A549 (cell line): ENCODE measurements at regions not wholly inside any gene's neighbourhood (a gene's known extent, or its start where the extent isn't known, plus 50 kb on each side); places are given as distances from the start of the nearest gene placed in this dataset.

Experiments
- ATAC-seq, 2 experiments: fragments of 200-7000 bp in 1 of 2; fragments of >200 bp in 1 of 2; cut with Nextera tagmentation in 1 of 2; cut with Tn5 transposase in 1 of 2; 3 replicates each; pipeline versions ENCODE4 v1.8.0 to v1.9.1; 2018 to 2020; ENCODE audit warnings: mild to moderate bottlenecking in 1 of 2, moderate library complexity in 1 of 2
- CTCF ChIA-PET: fragments of 300-600 bp; sonication (Branson Sonifier 250); formaldehyde crosslinking; extraction: SDS; loops from one replicate; lab custom pipeline; 2021; ENCODE audit warnings: antibody characterized with exemption, inconsistent platforms; lab: Yijun Ruan, JAX
- POLR2A ChIA-PET: fragments of 350-600 bp; formaldehyde crosslinking; extraction: SDS; loops from one replicate; lab custom pipeline; 2021; ENCODE audit warnings: antibody characterized with exemption, inconsistent platforms; lab: Yijun Ruan, JAX
- DNase-seq, 2 experiments: peaks; one replicate each; pipeline versions ENCODE4 v3.0.0 to v3.0.0-alpha.2; 2011 to 2016; ENCODE audit warnings: low read depth in 1 of 2, low spot score in 1 of 2
- FAIRE-seq: peaks from 2 replicates; lab custom pipeline; 2011; peaks lifted over from hg19 to GRCh38; lab: Jason Lieb, UNC
- H3K27ac ChIP-seq, 2 experiments: fragments of >200 bp; sonication (Bioruptor Twin); formaldehyde crosslinking; 3 replicates each; pipeline ENCODE4 v1.5.1; 2016 to 2017
- H3K4me1 ChIP-seq: fragments of >200 bp; sonication (Bioruptor Twin); formaldehyde crosslinking; 3 replicates; pipeline ENCODE4 v1.6.1; 2016
- H3K4me2 ChIP-seq: fragments of >200 bp; sonication (Bioruptor Twin); formaldehyde crosslinking; 3 replicates; pipeline ENCODE4 v1.6.1; 2016
- H3K4me3 ChIP-seq: fragments of >200 bp; sonication (Bioruptor Twin); formaldehyde crosslinking; 3 replicates; pipeline ENCODE4 v1.5.1; 2016
- H3K9me3 ChIP-seq: fragments of >200 bp; sonication (Bioruptor Twin); formaldehyde crosslinking; 3 replicates; pipeline ENCODE4 v1.6.1; 2016
- BHLHE40 ChIP-seq: IDR thresholded peaks from 2 replicates; pipeline ENCODE4 v1.6.1; 2012; ENCODE audit warnings: low read depth, low read length, inconsistent platforms
- CBX2 ChIP-seq: fragments of 200-600 bp; sonication (generic); IDR thresholded peaks from 2 replicates; pipeline ENCODE4 v1.6.1; 2016; ENCODE audit warnings: low read depth, mild to moderate bottlenecking, borderline replicate concordance
- CBX8 ChIP-seq: fragments of 200-600 bp; sonication (generic); IDR thresholded peaks from 2 replicates; pipeline ENCODE4 v1.6.1; 2016
- CHD4 ChIP-seq: fragments of 200-600 bp; sonication (generic); IDR thresholded peaks from 2 replicates; pipeline ENCODE4 v1.6.1; 2016; ENCODE audit warnings: antibody characterized with exemption, mild to moderate bottlenecking, borderline replicate concordance
- E2F6 ChIP-seq: IDR thresholded peaks from 2 replicates; pipeline ENCODE4 v1.6.1; 2012; ENCODE audit warnings: low read depth, borderline replicate concordance
- ELK1 ChIP-seq: fragments of 150-350 bp; IDR thresholded peaks from 2 replicates; pipeline ENCODE4 v1.6.1; 2014; ENCODE audit warnings: low read depth, mild to moderate bottlenecking, low read length
- ESRRA ChIP-seq: fragments of 150-350 bp; IDR thresholded peaks from 2 replicates; pipeline ENCODE4 v1.6.1; 2014; ENCODE audit warnings: mild to moderate bottlenecking, low read length, borderline replicate concordance
- HOXA7 ChIP-seq: fragments of 250-450 bp; sonication (Bioruptor Pico); IDR thresholded peaks from 2 replicates; pipeline ENCODE4 v1.5.0; 2020; ENCODE audit warnings: mild to moderate bottlenecking, moderate library complexity
- HOXB13 ChIP-seq: fragments of 250-450 bp; sonication (Bioruptor Pico); IDR thresholded peaks from 2 replicates; pipeline ENCODE4 v1.5.0; 2020; ENCODE audit warnings: low read depth, mild to moderate bottlenecking, moderate library complexity
- HOXB5 ChIP-seq: fragments of 250-450 bp; sonication (Bioruptor Pico); IDR thresholded peaks from 2 replicates; pipeline ENCODE4 v1.5.0; 2020; ENCODE audit warnings: mild to moderate bottlenecking, moderate library complexity
- KDM5A ChIP-seq: fragments of 200-600 bp; sonication (generic); IDR thresholded peaks from 2 replicates; pipeline ENCODE4 v1.6.1; 2016; ENCODE audit warnings: antibody characterized with exemption, mild to moderate bottlenecking
- MAX ChIP-seq: IDR thresholded peaks from 2 replicates; pipeline ENCODE4 v1.6.1; 2012
- MYC ChIP-seq: IDR thresholded peaks from 2 replicates; pipeline ENCODE4 v1.6.1; 2012; ENCODE audit warnings: mild to moderate bottlenecking, inconsistent platforms, low read length, improper control_type of control experiment, borderline replicate concordance
- POLR2AphosphoS2 ChIP-seq: conservative IDR thresholded peaks from 2 replicates; pipeline ENCODE4 v1.6.1; 2012; ENCODE audit warnings: low read length, improper control_type of control experiment, inconsistent platforms
- SMC3 ChIP-seq: fragments of >200 bp; sonication (Bioruptor Twin); formaldehyde crosslinking; IDR thresholded peaks from 3 replicates; pipeline ENCODE4 v1.6.1; 2018; ENCODE audit warnings: inconsistent platforms
- ZNF302 ChIP-seq: fragments of 250-450 bp; sonication (Bioruptor Pico); IDR thresholded peaks from 2 replicates; pipeline ENCODE4 v1.9.0; 2021; ENCODE audit warnings: inconsistent platforms, mild to moderate bottlenecking, moderate library complexity
- WGBS: methylation state at CpG from one replicate; pipeline ENCODE4 v1.1.6; 2017; ENCODE audit errors: missing lambda C conversion rate; 5-methylcytosine and 5-hydroxymethylcytosine counted together
- TF ChIP-seq, protein P1 (sequence below): fragments of 250-450 bp; sonication (Bioruptor Pico); IDR thresholded peaks from 2 replicates; pipeline ENCODE4 v1.5.0; 2020; ENCODE audit warnings: low read depth, mild to moderate bottlenecking, moderate library complexity
- TF ChIP-seq, protein P2 (sequence below): IDR thresholded peaks from 2 replicates; pipeline ENCODE4 v1.6.1; 2012
- TF ChIP-seq, protein P3 (sequence below): fragments of 450-650 bp; IDR thresholded peaks from 2 replicates; pipeline ENCODE4 v1.6.1; 2014; ENCODE audit warnings: antibody characterized with exemption
- TF ChIP-seq, protein P4 (sequence below): fragments of >200 bp; sonication (Bioruptor Twin); formaldehyde crosslinking; IDR thresholded peaks from 2 replicates; pipeline ENCODE4 v1.6.1; 2016
- TF ChIP-seq, protein P5 (sequence below): fragments of >200 bp; sonication (Bioruptor Twin); formaldehyde crosslinking; IDR thresholded peaks from 3 replicates; pipeline ENCODE4 v1.5.1; 2016

DNA sequence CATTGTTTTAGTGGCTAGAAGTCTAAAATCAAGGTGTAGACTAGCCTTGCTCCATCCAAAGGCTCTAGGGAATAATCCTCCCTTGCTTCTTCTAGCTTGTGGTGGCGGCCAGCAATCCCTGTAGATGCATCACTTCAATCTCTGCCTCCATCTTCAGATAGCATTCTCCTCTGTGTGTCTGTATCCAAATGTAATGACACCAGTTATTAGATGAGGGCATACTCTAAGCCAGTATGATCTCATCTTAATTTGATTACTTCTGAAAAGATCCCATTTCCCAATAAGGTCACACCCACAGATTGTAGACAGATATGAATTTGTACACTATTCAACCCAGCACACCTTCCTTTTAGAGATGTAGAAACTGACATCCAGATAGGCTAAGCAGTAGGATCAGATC lies 334.5 kb upstream of the KCNMB2 start:
- POLR2A ChIA-PET: no interaction called here
- Histone ChIP-seq H3K9me3 (no peaks in the 10 kb centered on the region), H3K27ac (no peak overlapping the region), H3K4me1 (no peaks in the 10 kb centered on the region), H3K4me3 (no peak overlapping the region), H3K4me2 (no peak overlapping the region)
- DNase-seq: no peak
- no peak for FAIRE-seq
- CTCF ChIA-PET: no interaction called here
- TF ChIP-seq KDM5A: no peak
- no peak for TF ChIP-seq HOXB5
- no peak for TF ChIP-seq ZNF302
- TF ChIP-seq, protein P1, sequence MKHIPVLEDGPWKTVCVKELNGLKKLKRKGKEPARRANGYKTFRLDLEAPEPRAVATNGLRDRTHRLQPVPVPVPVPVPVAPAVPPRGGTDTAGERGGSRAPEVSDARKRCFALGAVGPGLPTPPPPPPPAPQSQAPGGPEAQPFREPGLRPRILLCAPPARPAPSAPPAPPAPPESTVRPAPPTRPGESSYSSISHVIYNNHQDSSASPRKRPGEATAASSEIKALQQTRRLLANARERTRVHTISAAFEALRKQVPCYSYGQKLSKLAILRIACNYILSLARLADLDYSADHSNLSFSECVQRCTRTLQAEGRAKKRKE (CRISPR knock-in tag): no peak
- no peak for TF ChIP-seq SMC3
- TF ChIP-seq POLR2AphosphoS2: no peak
- no peak for TF ChIP-seq CBX8
- no peak for TF ChIP-seq CBX2
- TF ChIP-seq MAX: no peak
- no peak for TF ChIP-seq MYC
- TF ChIP-seq, protein P2, sequence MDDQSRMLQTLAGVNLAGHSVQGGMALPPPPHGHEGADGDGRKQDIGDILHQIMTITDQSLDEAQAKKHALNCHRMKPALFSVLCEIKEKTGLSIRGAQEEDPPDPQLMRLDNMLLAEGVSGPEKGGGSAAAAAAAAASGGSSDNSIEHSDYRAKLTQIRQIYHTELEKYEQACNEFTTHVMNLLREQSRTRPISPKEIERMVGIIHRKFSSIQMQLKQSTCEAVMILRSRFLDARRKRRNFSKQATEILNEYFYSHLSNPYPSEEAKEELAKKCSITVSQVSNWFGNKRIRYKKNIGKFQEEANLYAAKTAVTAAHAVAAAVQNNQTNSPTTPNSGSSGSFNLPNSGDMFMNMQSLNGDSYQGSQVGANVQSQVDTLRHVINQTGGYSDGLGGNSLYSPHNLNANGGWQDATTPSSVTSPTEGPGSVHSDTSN: no peak
- no peak for TF ChIP-seq ESRRA
- no peak for TF ChIP-seq HOXB13 (CRISPR knock-in tag)
- no peak for TF ChIP-seq HOXA7 (CRISPR knock-in tag)
- TF ChIP-seq ELK1: no peak
- no peak for TF ChIP-seq BHLHE40
- no peak for TF ChIP-seq CHD4
- TF ChIP-seq, protein P3, sequence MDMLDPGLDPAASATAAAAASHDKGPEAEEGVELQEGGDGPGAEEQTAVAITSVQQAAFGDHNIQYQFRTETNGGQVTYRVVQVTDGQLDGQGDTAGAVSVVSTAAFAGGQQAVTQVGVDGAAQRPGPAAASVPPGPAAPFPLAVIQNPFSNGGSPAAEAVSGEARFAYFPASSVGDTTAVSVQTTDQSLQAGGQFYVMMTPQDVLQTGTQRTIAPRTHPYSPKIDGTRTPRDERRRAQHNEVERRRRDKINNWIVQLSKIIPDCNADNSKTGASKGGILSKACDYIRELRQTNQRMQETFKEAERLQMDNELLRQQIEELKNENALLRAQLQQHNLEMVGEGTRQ: no peak
- TF ChIP-seq, protein P4, sequence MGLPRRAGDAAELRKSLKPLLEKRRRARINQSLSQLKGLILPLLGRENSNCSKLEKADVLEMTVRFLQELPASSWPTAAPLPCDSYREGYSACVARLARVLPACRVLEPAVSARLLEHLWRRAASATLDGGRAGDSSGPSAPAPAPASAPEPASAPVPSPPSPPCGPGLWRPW: no peak
- WGBS: 67% methylated on average over 1 of the region's 1 CpG
- ATAC-seq: no peak

DNA sequence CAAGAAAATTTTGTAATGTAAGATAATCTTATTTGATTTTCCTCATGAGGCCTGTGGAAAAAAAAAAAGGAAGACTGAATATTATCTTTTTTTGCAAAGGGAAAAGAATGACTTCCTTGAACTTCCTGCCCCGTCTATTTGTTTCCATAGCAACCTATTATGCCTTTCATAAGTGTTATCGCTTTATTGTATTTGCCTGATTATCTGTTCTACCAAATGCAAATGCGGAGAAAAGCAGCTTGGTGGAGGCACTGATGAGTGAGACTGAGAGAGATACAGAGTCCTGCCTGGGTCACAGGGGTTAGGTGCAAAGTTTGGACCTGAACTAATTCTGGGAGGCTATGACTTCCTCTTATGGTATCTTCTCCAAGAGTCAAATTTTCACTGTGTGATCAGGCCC lies 334.0 kb upstream of the KCNMB2 start:
- no peak overlapping the region for H3K27ac ChIP-seq
- H3K9me3 ChIP-seq: no peaks in the 10 kb centered on the region
- TF ChIP-seq E2F6: no peak
- TF ChIP-seq, protein P5, sequence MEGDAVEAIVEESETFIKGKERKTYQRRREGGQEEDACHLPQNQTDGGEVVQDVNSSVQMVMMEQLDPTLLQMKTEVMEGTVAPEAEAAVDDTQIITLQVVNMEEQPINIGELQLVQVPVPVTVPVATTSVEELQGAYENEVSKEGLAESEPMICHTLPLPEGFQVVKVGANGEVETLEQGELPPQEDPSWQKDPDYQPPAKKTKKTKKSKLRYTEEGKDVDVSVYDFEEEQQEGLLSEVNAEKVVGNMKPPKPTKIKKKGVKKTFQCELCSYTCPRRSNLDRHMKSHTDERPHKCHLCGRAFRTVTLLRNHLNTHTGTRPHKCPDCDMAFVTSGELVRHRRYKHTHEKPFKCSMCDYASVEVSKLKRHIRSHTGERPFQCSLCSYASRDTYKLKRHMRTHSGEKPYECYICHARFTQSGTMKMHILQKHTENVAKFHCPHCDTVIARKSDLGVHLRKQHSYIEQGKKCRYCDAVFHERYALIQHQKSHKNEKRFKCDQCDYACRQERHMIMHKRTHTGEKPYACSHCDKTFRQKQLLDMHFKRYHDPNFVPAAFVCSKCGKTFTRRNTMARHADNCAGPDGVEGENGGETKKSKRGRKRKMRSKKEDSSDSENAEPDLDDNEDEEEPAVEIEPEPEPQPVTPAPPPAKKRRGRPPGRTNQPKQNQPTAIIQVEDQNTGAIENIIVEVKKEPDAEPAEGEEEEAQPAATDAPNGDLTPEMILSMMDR: no peak
- no peak for TF ChIP-seq HOXB5
- DNase-seq: no peak
- WGBS: 42% methylated on average over 3 of the region's 3 CpGs
- H3K4me1 ChIP-seq: no peaks in the 10 kb centered on the region
- no peak overlapping the region for H3K4me2 ChIP-seq
- ChIA-PET CTCF (no interaction called here), POLR2A (no interaction called here)
- FAIRE-seq: no peak
- ATAC-seq: no peak
- H3K4me3 ChIP-seq: no peak overlapping the region
